GM12864 (cell line): ENCODE measurements at regions not wholly inside any gene's neighbourhood (a gene's known extent, or its start where the extent isn't known, plus 50 kb on each side); places are given as distances from the start of the nearest gene placed in this dataset.

Source experiments
- DNase-seq: peaks from one replicate; pipeline ENCODE4 v3.0.0-alpha.2; 2011; ENCODE audit warnings: low read depth
- H3K4me3 ChIP-seq: 2 replicates; pipeline ENCODE4 v1.5.1; 2011; ENCODE audit warnings: mild to moderate bottlenecking, low read depth, low read length, control low read depth
- CTCF ChIP-seq: IDR thresholded peaks from 2 replicates; pipeline ENCODE4 v1.5.1; 2011; ENCODE audit warnings: low read depth, mild to moderate bottlenecking, moderate library complexity, low read length, control low read depth, inconsistent platforms; ENCODE audit errors: missing control alignments

DNA sequence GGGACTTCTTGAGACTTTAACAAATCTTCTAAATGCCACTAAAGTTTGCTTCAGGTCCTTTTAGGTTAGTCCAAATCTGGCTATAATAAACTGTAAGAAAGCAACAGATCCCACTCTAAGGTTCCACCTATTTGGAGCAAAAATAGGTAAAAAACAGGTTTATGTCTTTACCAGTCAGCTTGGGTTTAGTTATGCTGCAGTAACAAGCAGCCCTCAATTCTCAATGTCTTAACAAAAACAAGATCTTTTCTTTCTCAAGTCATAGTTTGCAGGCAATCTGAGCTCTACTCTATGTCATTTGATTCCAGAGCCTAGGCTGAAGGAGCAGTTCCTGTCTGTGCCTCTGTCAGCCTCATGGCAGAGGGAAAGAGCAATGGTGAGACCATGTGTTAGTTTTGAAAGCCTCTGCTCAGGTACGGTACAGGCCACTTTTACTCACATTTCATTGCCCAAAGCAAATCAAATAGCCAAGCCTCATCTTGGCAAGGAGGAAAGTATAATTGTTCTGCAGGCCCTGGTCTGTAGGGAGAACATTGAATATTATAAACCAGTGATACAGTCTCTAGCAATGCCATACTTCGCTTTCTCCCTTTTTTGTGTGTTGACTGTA, 108.6 kb downstream of the CD83 start:
- no peak overlapping the region for H3K4me3 ChIP-seq
- DNase-seq: no peak
- no peak for TF ChIP-seq CTCF

DNA sequence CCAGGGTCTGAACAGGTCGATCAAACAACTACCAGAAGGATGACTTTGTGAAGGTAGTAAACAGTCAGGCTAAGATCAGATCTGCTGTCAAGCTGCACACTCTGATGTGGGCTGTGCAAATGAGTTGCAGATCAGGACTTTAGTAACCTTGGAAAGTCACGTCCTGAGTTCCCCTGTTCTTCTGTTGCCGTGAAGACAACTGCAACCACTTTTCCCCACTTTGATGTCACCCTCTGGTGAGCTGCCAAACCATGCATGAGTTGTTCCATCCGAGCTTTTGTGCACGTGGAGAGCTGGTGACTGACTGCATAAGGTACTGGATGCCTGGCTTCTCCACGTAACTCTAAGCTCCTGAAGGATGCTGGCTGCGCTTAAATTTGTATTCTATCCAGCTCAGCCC, 111.0 kb downstream of the CD83 start:
- no peak overlapping the region for H3K4me3 ChIP-seq
- DNase-seq: no peak
- TF ChIP-seq CTCF: no peak

DNA sequence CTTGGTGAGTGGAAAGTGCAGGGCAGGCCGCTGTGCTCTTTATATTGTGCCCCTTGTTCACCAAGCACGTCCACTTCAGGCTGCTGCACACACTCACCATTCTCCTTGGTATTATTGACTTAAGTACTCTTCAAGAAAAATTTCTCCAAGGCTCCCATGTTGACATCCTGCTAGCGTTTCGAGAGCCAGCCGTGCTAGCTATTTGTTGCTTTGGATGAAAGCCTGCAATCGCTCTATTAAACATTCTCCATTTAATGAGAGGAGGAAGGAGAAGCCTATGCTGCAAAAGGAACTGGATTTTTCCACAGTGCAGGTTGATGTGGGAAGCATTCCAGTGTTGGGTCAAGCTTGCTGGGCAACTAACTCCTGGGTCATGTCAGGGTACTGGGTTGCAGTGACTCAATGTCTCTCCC, 113.5 kb downstream of the CD83 start:
- DNase-seq: no peak
- no peak for TF ChIP-seq CTCF
- H3K4me3 ChIP-seq: no peak overlapping the region

- H3K4me3 ChIP-seq: no peak overlapping the region
- no peak for DNase-seq
- no peak for TF ChIP-seq CTCF
Observed at GRCh38 chr6:14231501-14232280, 114.1 kb downstream of the CD83 start.

GRCh38 chr6:14232889-14233288, 115.3 kb downstream of the CD83 start:
- no peak for DNase-seq
- TF ChIP-seq CTCF: no peak
- no peak overlapping the region for H3K4me3 ChIP-seq

GRCh38 chr6:14235653-14236356, 118.2 kb downstream of the CD83 start:
- no peak for TF ChIP-seq CTCF
- DNase-seq: no peak
- no peak overlapping the region for H3K4me3 ChIP-seq
